ENCODE measurements at regions not wholly inside any gene's neighbourhood (a gene's known extent, or its start where the extent isn't known, plus 50 kb on each side); places are given as distances from the start of the nearest gene placed in this dataset.

- TF ChIP-seq CTCF (IDR thresholded peaks at IDR 0.05; ENCODE audit: poor library complexity, severe bottlenecking) = no peak
- TF ChIP-seq, protein P1, sequence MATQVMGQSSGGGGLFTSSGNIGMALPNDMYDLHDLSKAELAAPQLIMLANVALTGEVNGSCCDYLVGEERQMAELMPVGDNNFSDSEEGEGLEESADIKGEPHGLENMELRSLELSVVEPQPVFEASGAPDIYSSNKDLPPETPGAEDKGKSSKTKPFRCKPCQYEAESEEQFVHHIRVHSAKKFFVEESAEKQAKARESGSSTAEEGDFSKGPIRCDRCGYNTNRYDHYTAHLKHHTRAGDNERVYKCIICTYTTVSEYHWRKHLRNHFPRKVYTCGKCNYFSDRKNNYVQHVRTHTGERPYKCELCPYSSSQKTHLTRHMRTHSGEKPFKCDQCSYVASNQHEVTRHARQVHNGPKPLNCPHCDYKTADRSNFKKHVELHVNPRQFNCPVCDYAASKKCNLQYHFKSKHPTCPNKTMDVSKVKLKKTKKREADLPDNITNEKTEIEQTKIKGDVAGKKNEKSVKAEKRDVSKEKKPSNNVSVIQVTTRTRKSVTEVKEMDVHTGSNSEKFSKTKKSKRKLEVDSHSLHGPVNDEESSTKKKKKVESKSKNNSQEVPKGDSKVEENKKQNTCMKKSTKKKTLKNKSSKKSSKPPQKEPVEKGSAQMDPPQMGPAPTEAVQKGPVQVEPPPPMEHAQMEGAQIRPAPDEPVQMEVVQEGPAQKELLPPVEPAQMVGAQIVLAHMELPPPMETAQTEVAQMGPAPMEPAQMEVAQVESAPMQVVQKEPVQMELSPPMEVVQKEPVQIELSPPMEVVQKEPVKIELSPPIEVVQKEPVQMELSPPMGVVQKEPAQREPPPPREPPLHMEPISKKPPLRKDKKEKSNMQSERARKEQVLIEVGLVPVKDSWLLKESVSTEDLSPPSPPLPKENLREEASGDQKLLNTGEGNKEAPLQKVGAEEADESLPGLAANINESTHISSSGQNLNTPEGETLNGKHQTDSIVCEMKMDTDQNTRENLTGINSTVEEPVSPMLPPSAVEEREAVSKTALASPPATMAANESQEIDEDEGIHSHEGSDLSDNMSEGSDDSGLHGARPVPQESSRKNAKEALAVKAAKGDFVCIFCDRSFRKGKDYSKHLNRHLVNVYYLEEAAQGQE (IDR thresholded peaks at IDR 0.05; ENCODE audit: borderline replicate concordance) = no peak
- TF ChIP-seq RAD21 (conservative IDR thresholded peaks at IDR 0.05) = no peak
- no peak for TF ChIP-seq POLR2AphosphoS5 (IDR thresholded peaks at IDR 0.05)
- TF ChIP-seq EZH2 (IDR thresholded peaks at IDR 0.05; ENCODE audit: borderline replicate concordance, insufficient read depth, low read length, poor library complexity, severe bottlenecking) = no peak
- no peak for TF ChIP-seq EP300 (conservative IDR thresholded peaks at IDR 0.05; ENCODE audit: poor library complexity, severe bottlenecking)
- no peak for TF ChIP-seq TAF1 (IDR thresholded peaks at IDR 0.05; ENCODE audit: low read depth)
- TF ChIP-seq MXI1 (conservative IDR thresholded peaks at IDR 0.05; ENCODE audit: poor library complexity, severe bottlenecking) = no peak
- no peak for TF ChIP-seq SMC3 (conservative IDR thresholded peaks at IDR 0.05; ENCODE audit: poor library complexity)
Measured at GRCh38 chr4:58679051-58679450, 1568.9 kb upstream of the IGFBP7 start.
